Ishikawa (cell line): ENCODE measurements at regions not wholly inside any gene's neighbourhood (a gene's known extent, or its start where the extent isn't known, plus 50 kb on each side); places are given as distances from the start of the nearest gene placed in this dataset.

ENCODE experiments used
- CEBPB ChIP-seq: IDR thresholded peaks from 2 replicates; pipeline ENCODE4 v1.6.1; 2012
- CREB1 ChIP-seq: IDR thresholded peaks from 2 replicates; pipeline ENCODE4 v1.6.1; 2012; ENCODE audit warnings: low read depth
- EGR1 ChIP-seq: IDR thresholded peaks from 2 replicates; pipeline ENCODE4 v1.6.1; 2012
- FOXM1 ChIP-seq: IDR thresholded peaks from 2 replicates; pipeline ENCODE4 v1.6.1; 2012; ENCODE audit warnings: low read depth, borderline replicate concordance
- MAX ChIP-seq: IDR thresholded peaks from 2 replicates; pipeline ENCODE4 v1.6.1; 2012
- TAF1 ChIP-seq: IDR thresholded peaks from 2 replicates; pipeline ENCODE4 v1.6.1; 2012; ENCODE audit warnings: low read depth, mild to moderate bottlenecking
- TCF12 ChIP-seq: IDR thresholded peaks from 2 replicates; pipeline ENCODE4 v1.6.1; 2012; ENCODE audit warnings: low read depth
- TF ChIP-seq, protein P1 (sequence below): IDR thresholded peaks from 2 replicates; pipeline ENCODE4 v1.6.1; 2012; ENCODE audit warnings: low read depth, mild to moderate bottlenecking
- TF ChIP-seq, protein P2 (sequence below): IDR thresholded peaks from 2 replicates; pipeline ENCODE4 v1.6.1; 2012

GRCh38 chr22:48539261-48539660 lies 1288.4 kb downstream of the BRD1 start:
- TF ChIP-seq CREB1 (no peak), EGR1 (no peak), FOXM1 (no peak), TCF12 (no peak), TAF1 (no peak), CEBPB (no peak), MAX (no peak)
- TF ChIP-seq, protein P1, sequence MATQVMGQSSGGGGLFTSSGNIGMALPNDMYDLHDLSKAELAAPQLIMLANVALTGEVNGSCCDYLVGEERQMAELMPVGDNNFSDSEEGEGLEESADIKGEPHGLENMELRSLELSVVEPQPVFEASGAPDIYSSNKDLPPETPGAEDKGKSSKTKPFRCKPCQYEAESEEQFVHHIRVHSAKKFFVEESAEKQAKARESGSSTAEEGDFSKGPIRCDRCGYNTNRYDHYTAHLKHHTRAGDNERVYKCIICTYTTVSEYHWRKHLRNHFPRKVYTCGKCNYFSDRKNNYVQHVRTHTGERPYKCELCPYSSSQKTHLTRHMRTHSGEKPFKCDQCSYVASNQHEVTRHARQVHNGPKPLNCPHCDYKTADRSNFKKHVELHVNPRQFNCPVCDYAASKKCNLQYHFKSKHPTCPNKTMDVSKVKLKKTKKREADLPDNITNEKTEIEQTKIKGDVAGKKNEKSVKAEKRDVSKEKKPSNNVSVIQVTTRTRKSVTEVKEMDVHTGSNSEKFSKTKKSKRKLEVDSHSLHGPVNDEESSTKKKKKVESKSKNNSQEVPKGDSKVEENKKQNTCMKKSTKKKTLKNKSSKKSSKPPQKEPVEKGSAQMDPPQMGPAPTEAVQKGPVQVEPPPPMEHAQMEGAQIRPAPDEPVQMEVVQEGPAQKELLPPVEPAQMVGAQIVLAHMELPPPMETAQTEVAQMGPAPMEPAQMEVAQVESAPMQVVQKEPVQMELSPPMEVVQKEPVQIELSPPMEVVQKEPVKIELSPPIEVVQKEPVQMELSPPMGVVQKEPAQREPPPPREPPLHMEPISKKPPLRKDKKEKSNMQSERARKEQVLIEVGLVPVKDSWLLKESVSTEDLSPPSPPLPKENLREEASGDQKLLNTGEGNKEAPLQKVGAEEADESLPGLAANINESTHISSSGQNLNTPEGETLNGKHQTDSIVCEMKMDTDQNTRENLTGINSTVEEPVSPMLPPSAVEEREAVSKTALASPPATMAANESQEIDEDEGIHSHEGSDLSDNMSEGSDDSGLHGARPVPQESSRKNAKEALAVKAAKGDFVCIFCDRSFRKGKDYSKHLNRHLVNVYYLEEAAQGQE = no peak
- TF ChIP-seq, protein P2, sequence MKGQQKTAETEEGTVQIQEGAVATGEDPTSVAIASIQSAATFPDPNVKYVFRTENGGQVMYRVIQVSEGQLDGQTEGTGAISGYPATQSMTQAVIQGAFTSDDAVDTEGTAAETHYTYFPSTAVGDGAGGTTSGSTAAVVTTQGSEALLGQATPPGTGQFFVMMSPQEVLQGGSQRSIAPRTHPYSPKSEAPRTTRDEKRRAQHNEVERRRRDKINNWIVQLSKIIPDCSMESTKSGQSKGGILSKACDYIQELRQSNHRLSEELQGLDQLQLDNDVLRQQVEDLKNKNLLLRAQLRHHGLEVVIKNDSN = no peak
